ENCODE measurements at regions not wholly inside any gene's neighbourhood (a gene's known extent, or its start where the extent isn't known, plus 50 kb on each side); places are given as distances from the start of the nearest gene placed in this dataset.
"Not testable (repeated sequence)": the region's sequence is repeated elsewhere in the genome, so short reads cannot be mapped to it uniquely, and the experiment has no call there.

DNA sequence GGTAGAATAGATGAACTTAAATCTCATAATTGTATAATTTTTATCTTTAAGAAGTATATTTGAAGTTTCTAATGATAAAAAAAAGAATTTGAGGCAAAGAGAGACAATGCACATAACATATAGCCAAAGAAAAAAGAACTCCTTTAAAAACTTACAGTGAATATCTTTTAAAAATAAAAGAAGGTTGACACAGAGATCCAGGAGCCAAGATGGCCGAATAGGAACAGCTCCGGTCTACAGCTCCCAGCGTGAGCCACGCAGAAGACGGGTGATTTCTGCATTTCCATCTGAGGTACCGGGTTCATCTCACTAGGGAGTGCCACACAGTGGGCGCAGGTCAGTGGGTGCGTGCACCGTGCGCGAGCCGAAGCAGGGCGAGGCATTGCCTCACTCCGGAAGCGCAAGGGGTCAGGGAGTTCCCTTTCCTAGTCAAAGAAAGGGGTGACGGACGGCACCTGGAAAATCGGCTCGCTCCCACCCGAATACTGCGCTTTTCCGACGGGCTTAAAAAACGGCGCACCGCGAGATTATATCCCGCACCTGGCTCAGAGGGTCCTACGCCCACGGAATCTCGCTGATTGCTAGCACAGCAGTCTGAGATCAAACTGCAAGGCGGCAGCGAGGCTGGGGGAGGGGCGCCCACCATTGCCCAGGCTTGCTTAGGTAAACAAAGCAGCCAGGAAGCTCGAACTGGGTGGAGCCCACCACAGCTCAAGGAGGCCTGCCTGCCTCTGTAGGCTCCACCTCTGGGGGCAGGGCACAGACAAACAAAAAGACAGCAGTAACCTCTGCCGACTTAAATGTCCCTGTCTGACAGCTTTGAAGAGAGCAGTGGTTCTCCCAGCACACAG is 84.9 kb upstream of the G2E3 start:
- not testable (repeated sequence) for DNase-seq (ENCODE audit: extremely low read depth in 1 of 2, low read depth in 1 of 2)

DNA sequence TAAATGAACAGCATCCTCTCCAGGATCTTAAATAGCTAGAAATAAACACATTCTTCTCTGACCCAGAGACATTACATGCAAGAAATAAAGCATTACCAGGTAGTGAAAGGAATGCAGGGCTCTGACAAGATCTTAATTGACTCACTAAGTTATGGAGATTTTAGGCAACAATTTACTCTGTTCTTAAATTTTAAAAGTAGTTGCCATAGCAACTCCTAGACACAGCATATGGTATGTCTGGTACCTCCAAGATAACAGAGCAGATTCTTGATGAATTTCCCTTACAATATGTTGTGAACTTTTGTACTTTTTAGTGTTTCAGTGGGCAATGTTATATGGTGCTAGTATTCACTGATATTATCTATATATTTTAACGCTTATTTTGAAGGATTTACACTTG is 76.7 kb upstream of the G2E3 start:
- DNase-seq (ENCODE audit: extremely low read depth in 1 of 2, low read depth in 1 of 2), result no peak

DNA sequence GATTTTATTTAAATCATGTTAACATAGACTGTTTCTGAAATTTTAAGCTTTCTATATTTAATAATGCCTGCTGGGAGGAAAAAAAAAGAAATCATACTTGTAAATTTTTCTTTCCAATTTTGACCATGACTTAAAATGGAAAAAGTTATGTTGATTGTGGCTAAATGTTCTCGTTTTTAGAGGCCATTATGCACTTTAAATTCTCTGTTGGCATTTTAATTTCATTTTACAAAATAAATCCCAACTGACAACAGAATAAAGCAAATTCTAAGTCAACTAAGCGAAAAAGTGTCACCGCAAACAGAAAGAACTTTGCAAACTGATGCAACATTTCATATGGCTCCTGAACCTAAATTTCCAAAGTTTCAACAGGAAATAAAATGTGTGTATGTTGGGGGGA is 74.8 kb upstream of the G2E3 start:
- DNase-seq (ENCODE audit: extremely low read depth in 1 of 2, low read depth in 1 of 2), result no peak

DNA sequence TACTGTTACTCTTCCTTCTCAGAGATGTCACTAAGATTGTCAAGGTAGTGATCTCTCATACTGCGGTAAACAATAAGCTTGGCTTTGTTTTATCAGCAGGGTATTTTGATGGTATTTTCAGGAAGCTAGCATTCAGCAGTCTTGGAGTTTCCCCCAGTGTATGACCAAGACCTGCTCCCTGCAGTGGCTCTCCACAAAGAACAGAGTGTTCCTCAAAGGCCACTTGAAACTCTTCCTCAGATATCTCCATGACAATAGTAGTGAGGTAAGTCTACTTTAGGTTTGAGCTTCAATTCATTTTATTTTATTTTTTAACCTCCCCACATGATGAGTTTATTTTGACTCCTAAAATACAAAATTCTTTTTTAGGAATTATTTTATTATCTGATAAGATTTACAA is 74.0 kb upstream of the G2E3 start:
- no peak for DNase-seq (ENCODE audit: extremely low read depth in 1 of 2, low read depth in 1 of 2)

DNA sequence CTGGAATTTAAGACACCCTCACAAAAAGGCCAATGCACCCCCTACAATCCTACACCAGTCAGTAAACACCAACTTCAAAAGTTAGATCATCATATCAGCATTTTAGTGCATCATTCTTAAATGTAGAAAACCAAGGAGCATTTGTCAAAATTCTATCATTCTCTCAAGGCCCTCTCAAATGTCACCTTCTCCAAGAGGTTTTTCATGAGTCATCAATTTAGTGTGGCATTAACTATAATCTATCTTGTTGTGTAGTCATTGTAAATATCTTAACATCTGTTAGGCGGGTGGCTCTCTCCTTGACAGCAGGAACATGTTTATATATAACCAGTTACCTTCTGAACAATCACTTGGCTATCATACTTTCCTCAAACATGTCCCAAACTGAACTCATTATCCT is 62.1 kb upstream of the G2E3 start:
- no peak for DNase-seq (ENCODE audit: extremely low read depth in 1 of 2, low read depth in 1 of 2)

DNA sequence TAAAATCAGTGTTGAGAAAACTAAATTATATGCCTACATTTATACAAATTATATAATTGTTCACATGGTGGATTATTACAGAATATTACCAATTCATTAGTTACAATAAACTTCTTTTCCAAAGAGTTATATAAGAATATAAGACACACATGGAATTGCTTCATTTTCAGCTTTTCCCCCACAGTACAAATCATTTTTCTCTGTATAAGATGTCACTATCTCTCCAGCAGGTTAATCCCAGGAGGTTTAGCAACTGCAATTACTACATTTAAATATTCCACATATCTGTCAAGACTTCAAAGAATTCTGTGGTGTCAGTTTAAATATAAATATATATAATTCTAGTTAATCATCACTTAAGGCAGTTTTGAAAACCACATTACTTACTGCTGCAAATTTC is 59.6 kb upstream of the G2E3 start:
- no peak for DNase-seq (ENCODE audit: extremely low read depth in 1 of 2, low read depth in 1 of 2)

DNA sequence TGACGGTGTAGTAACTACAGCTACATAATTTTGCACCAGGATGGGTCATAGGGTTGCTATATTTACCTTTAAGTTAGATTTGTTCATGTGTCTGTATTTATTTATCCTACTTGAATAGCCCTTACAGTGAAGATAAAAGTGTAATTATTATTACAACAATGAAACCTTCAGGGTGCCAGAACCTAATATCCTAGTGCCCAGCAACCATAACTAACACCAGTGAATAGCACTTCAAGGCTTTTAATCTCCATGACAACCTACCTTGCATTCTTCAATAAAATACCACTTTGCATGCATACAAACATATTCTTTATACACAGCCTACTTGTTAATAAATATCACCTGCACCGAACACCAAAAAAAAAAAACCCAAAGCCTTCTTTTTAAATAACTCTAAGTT is 58.7 kb upstream of the G2E3 start:
- no peak for DNase-seq (ENCODE audit: extremely low read depth in 1 of 2, low read depth in 1 of 2)

DNA sequence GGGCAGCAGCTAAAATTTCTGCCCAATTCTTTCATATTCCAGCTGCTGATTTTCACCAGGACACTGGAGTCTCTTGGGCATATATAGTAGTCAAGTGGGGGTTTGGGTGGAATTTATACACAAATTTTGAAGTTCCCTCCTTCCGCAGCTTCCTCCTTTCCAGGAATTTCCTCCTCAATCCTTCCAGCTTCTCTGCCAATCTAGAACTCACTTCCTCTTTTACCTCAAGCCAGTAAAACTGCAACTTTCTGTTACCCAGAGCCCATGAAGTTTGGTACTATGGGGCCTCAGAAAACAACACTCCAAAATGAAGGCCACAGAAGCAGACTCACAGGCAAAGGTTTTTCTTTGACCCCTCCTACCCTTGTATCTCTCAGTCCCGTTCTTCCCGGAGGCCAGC is 51.7 kb upstream of the G2E3 start:
- DNase-seq (ENCODE audit: extremely low read depth in 1 of 2, low read depth in 1 of 2), result no peak

Measured in activated CD8-positive, alpha-beta memory T cell treated with anti-CD3 and anti-CD28 coated beads for 1 hour (primary cell).